Body of pancreas (tissue), 4 donors: ENCODE measurements at regions not wholly inside any gene's neighbourhood (a gene's known extent, or its start where the extent isn't known, plus 50 kb on each side); places are given as distances from the start of the nearest gene placed in this dataset.

Experiments
- CTCF ChIP-seq, 7 experiments: fragments of 450-650 bp in 4 of 7; fragments of 200-600 bp in 3 of 7; sonication (generic) in 3 of 7; IDR thresholded peaks; one replicate each; pipeline ENCODE4 v1.5.1; 2016 to 2019; ENCODE audit warnings: antibody characterized with exemption in 7 of 7
- POLR2A ChIP-seq, 3 donors: fragments of 450-650 bp; IDR thresholded peaks; one replicate each; pipeline ENCODE4 v1.6.1; 2016; ENCODE audit warnings: antibody characterized with exemption in 3 of 3, mild to moderate bottlenecking in 2 of 3

- TF ChIP-seq CTCF (IDR thresholded peaks at IDR 0.05) (no peak), POLR2A (IDR thresholded peaks at IDR 0.05) (no peak)
These were observed 190.7 kb upstream of the LMNTD1 start for GRCh38 chr12:25743679-25744215.
